ENCODE measurements at regions not wholly inside any gene's neighbourhood (a gene's known extent, or its start where the extent isn't known, plus 50 kb on each side); places are given as distances from the start of the nearest gene placed in this dataset.

- no peak for DNase-seq (ENCODE audit: low read depth, low spot score)
- CTCF ChIA-PET = no interaction called here
- no peak for TF ChIP-seq CTCF (IDR thresholded peaks at IDR 0.05; ENCODE audit: insufficient read depth, low read length, missing control alignments)
Observed at GRCh38 chr5:2849429-2849828, 98.0 kb upstream of the IRX2 start.

GRCh38 chr5:2848619-2849018 is 97.1 kb upstream of the IRX2 start:
- POLR2A ChIA-PET = no interaction called here
- no peak for TF ChIP-seq CTCF (IDR thresholded peaks at IDR 0.05; ENCODE audit: insufficient read depth, low read length, missing control alignments)
- no peak overlapping the region for H3K4me3 ChIP-seq (ENCODE audit: low read depth, low read length)
- CTCF ChIA-PET = no interaction called here
- DNase-seq (ENCODE audit: low read depth, low spot score) = no peak

More at GRCh38 chr5:2849429-2849828, 98.0 kb upstream of the IRX2 start:
- no peak overlapping the region for H3K4me3 ChIP-seq (ENCODE audit: low read depth, low read length)
- POLR2A ChIA-PET = no interaction called here

- DNase-seq (ENCODE audit: low read depth, low spot score) = no peak
- TF ChIP-seq CTCF (IDR thresholded peaks at IDR 0.05; ENCODE audit: insufficient read depth, low read length, missing control alignments) = no peak
- no peak overlapping the region for H3K4me3 ChIP-seq (ENCODE audit: low read depth, low read length)
- ChIA-PET POLR2A (no interaction called here), CTCF (no interaction called here)
Observed at GRCh38 chr5:2847608-2848007, 96.1 kb upstream of the IRX2 start.

GRCh38 chr5:2841208-2841607 is 89.7 kb upstream of the IRX2 start:
- ChIA-PET CTCF (no interaction called here), POLR2A (no interaction called here)
- H3K4me3 ChIP-seq (ENCODE audit: low read depth, low read length) = no peak overlapping the region
- no peak for TF ChIP-seq CTCF (IDR thresholded peaks at IDR 0.05; ENCODE audit: insufficient read depth, low read length, missing control alignments)
- DNase-seq (ENCODE audit: low read depth, low spot score) = no peak

GRCh38 chr5:2840372-2840915 is 89.0 kb upstream of the IRX2 start:
- ChIA-PET CTCF (no interaction called here), POLR2A (no interaction called here)
- DNase-seq (ENCODE audit: low read depth, low spot score) = no peak
- no peak for TF ChIP-seq CTCF (IDR thresholded peaks at IDR 0.05; ENCODE audit: insufficient read depth, low read length, missing control alignments)
- H3K4me3 ChIP-seq (ENCODE audit: low read depth, low read length) = no peak overlapping the region

GRCh38 chr5:2836133-2836532 is 84.7 kb upstream of the IRX2 start:
- ChIA-PET CTCF (no interaction called here), POLR2A (no interaction called here)
- no peak for DNase-seq (ENCODE audit: low read depth, low spot score)
- no peak overlapping the region for H3K4me3 ChIP-seq (ENCODE audit: low read depth, low read length)
- TF ChIP-seq CTCF (IDR thresholded peaks at IDR 0.05; ENCODE audit: insufficient read depth, low read length, missing control alignments) = no peak
